ENCODE measurements at regions not wholly inside any gene's neighbourhood (a gene's known extent, or its start where the extent isn't known, plus 50 kb on each side); places are given as distances from the start of the nearest gene placed in this dataset.

DNA sequence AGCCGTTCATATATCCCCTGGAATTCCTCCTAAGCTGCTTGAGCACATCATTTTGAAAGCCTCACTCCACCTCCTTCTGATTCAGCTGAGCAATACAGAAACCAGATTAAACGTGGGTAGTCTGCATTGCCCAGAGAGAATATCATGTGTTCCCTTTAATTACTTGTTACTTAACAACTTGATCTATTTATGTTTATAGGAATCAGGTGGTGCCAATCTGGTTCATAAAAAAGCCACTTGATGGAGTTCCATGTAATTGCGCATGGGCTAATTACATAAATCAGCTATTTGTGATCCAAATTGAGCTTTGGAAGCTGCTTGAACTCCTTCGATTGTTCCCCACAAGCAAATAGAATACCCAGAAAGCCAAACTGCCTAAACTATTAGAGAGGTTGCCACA is 114.7 kb upstream of the ADCY1 start:
- Mint-ChIP-seq H3K27me3 (peaks cover 4% of the 10 kb centered on the region), H3K9me3 (ENCODE audit: low read depth) (no peaks in the 10 kb centered on the region), H3K4me3 (no peak overlapping the region), H3K36me3 (ENCODE audit: low read depth) (no peaks in the 10 kb centered on the region), H3K27ac (no peak overlapping the region), H3K4me1 (no peaks in the 10 kb centered on the region)
- DNase-seq (no peak), ATAC-seq (no peak)
- CTCF ChIA-PET, result interaction anchor here (0.9 kb wide), 1 partner anchor 14 kb away, joined by 3 read pairs; no protein-coding TSS in a partner anchor
- POLR2A ChIA-PET, result no interaction called here
- intact Hi-C loops (cut with DNase I, micrococcal nuclease), result no loop called here

DNA sequence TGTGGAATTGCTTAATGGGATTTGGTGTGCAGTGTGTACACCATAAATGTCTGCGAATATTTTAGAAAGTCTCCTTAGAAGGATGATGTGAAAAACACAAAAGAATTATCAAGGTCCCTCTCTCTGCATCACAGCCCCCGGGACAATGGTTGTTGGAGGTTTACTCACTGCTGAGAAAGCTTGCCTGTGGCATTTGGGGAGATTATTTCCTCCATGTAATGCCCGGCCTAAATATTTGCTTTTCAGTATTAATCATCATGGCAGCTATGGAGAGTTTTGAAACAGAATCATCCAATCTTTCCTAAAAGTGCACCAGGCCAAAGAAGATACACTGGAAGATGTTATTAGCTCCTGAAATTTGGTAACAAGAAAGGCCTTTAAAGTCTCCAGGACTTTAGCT is 113.8 kb upstream of the ADCY1 start:
- intact Hi-C loops (cut with DNase I, micrococcal nuclease), result no loop called here
- DNase-seq, result no peak
- ChIA-PET POLR2A (no interaction called here), CTCF (no interaction called here)
- Mint-ChIP-seq H3K9me3 (ENCODE audit: low read depth) (no peaks in the 10 kb centered on the region), H3K27ac (no peak overlapping the region), H3K36me3 (ENCODE audit: low read depth) (no peaks in the 10 kb centered on the region), H3K4me3 (no peak overlapping the region), H3K27me3 (peaks cover 4% of the 10 kb centered on the region), H3K4me1 (no peaks in the 10 kb centered on the region)
- ATAC-seq, result no peak

DNA sequence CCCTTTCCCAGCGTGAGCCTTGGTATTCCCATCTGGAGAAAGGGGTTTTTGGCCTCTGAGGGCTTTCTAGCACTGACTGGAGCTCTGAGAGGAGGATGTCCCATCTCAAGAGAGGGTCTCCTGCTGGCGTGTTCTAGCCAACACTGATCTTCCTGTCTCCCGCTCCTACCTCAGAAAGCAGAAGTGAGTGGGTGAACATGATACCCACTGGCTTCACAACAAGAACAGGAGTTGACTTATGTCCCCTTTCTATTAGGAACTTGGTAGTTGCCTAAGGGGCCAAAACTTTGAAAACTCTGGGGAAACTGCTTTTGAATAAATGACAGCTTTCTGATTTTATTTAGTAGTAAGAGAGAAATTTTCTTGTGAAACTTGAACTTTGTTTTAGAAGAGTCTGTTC is 113.1 kb upstream of the ADCY1 start:
- no peak overlapping the region for H3K4me3 Mint-ChIP-seq
- no peaks in the 10 kb centered on the region for H3K4me1 Mint-ChIP-seq
- ChIA-PET POLR2A (no interaction called here), CTCF (no interaction called here)
- DNase-seq (no peak), ATAC-seq (no peak)
- no peak overlapping the region for H3K27ac Mint-ChIP-seq
- H3K27me3 Mint-ChIP-seq, result peaks cover 7% of the 10 kb centered on the region
- no peaks in the 10 kb centered on the region for H3K36me3 Mint-ChIP-seq (ENCODE audit: low read depth)
- H3K9me3 Mint-ChIP-seq (ENCODE audit: low read depth), result no peaks in the 10 kb centered on the region
- intact Hi-C loops (cut with DNase I, micrococcal nuclease), result no loop called here

DNA sequence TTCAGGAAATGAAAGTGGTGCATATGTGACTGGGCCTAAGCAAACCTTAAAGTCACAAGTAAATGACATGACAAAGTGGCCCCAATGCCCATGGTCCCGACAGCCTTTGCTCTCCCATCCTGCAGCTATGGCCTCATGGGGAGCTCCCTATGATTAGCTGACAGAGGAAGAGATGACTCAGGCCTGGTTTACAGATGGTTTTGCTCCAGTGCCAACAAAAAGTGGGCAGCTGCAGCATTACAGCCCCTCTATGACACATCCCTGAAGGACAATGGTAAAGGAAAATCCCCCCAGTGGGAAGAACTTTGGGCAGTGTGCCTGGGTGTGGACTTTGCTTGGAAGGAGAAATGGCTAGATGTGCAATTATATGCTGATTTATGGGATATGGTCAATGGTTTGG is 105.1 kb upstream of the ADCY1 start:
- ATAC-seq (no peak), DNase-seq (no peak)
- Mint-ChIP-seq H3K36me3 (ENCODE audit: low read depth) (no peaks in the 10 kb centered on the region), H3K27me3 (peaks cover 19% of the 10 kb centered on the region), H3K9me3 (ENCODE audit: low read depth) (no peaks in the 10 kb centered on the region), H3K27ac (no peak overlapping the region), H3K4me1 (no peaks in the 10 kb centered on the region), H3K4me3 (no peak overlapping the region)
- POLR2A ChIA-PET, result no interaction called here
- intact Hi-C loops (cut with DNase I, micrococcal nuclease), result no loop called here
- CTCF ChIA-PET, result interaction anchor here (0.9 kb wide), 1 partner anchor 934 kb away, joined by 3 read pairs; no protein-coding TSS in a partner anchor

DNA sequence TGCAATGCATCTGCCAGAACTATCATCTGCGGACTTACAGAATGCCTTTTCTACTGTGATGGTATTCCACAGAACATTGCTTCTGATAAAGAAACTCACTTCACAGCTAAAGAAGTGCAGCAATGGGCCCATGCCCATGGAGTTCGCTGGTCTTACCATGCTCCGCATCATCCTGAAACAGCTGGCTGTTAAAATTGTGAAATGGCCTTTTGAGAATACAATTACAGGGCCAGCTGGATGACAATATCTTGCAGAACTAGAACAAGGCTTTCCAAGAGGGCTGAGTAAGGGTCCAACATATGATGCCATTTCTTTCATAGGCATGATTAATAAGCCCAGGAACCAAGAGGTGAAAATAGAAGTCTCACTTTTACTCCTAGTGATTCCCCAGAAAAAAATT is 104.1 kb upstream of the ADCY1 start:
- intact Hi-C loops (cut with DNase I, micrococcal nuclease), result no loop called here
- H3K27ac Mint-ChIP-seq, result no peak overlapping the region
- no peak overlapping the region for H3K4me3 Mint-ChIP-seq
- H3K27me3 Mint-ChIP-seq, result peaks cover 21% of the 10 kb centered on the region
- ATAC-seq (no peak), DNase-seq (no peak)
- CTCF ChIA-PET, result no interaction called here
- H3K4me1 Mint-ChIP-seq, result no peaks in the 10 kb centered on the region
- no peaks in the 10 kb centered on the region for H3K9me3 Mint-ChIP-seq (ENCODE audit: low read depth)
- POLR2A ChIA-PET, result no interaction called here
- H3K36me3 Mint-ChIP-seq (ENCODE audit: low read depth), result no peaks in the 10 kb centered on the region

DNA sequence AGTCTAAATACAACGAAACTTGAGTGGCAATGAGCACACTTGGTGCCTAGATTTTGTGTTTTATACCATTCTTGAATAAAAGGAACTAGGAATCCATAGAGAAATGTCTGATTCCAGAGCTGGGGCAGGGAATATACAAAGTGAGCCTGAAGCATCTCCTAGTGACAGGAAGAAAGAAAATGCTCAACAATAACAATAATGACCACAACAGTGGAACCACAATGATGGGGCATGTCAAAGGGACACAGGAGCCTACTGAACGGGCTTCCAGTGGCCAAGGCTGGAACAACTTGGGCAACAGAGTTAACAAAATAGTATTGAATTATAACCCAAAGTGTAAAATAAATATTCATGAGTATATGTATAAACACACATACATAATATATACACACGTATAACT is 94.4 kb upstream of the ADCY1 start:
- ATAC-seq, result no peak
- H3K36me3 Mint-ChIP-seq (ENCODE audit: low read depth), result no peaks in the 10 kb centered on the region
- CTCF ChIA-PET, result no interaction called here

DNA sequence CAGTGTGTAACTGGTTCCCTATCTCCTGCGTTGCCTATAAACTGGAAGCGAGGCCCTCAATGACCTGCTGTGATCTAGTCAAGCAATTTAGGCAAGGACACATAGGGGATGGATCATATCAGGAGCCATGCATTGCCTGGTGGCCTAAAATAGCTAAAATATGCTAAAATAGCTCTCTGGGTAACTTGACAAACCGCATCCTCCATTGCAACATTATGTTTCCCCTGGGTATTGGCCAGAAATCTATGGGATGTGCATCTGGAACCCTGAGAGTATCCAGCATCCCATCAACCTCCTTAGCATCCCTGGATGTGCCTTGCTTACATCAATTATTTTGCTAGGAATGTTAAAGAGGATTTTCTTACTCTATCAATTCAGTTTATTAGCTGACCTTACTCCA is 91.7 kb upstream of the ADCY1 start:
- H3K27ac Mint-ChIP-seq, result no peak overlapping the region
- no peaks in the 10 kb centered on the region for H3K36me3 Mint-ChIP-seq (ENCODE audit: low read depth)
- peaks cover 5% of the 10 kb centered on the region for H3K27me3 Mint-ChIP-seq
- ChIA-PET CTCF (no interaction called here), POLR2A (no interaction called here)
- intact Hi-C loops (cut with DNase I, micrococcal nuclease), result no loop called here
- no peak overlapping the region for H3K4me3 Mint-ChIP-seq
- DNase-seq (no peak), ATAC-seq (no peak)
- H3K9me3 Mint-ChIP-seq (ENCODE audit: low read depth), result no peaks in the 10 kb centered on the region
- H3K4me1 Mint-ChIP-seq, result no peaks in the 10 kb centered on the region

More for the DNA sequence above, 94.4 kb upstream of the ADCY1 start:
- no peaks in the 10 kb centered on the region for H3K4me1 Mint-ChIP-seq
- intact Hi-C loops (cut with DNase I, micrococcal nuclease), result no loop called here
- no peak overlapping the region for H3K27ac Mint-ChIP-seq
- H3K27me3 Mint-ChIP-seq, result peaks cover 8% of the 10 kb centered on the region
- DNase-seq, result no peak
- POLR2A ChIA-PET, result no interaction called here
- H3K4me3 Mint-ChIP-seq, result no peak overlapping the region
- no peaks in the 10 kb centered on the region for H3K9me3 Mint-ChIP-seq (ENCODE audit: low read depth)

DNA sequence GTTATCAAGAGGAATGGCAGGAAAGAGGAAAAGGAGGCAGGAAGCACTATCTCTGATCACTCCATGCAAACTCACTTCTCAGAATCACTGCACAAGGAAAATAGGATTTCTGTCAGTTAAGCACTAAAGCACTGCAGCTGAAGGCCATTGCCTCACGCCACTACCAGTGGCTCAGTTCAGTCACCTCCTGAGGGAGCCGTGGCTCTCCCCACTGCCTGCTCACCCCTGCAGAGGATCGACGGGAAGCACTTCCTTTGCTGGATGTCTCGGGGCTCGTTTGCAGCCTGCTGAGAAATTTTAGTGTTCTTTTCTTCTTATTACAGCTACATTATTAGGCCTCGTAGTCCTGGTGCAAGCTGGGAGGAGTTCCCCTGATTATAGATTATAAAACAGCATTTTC is 90.1 kb upstream of the ADCY1 start:
- ATAC-seq (no peak), DNase-seq (no peak)
- Mint-ChIP-seq H3K9me3 (ENCODE audit: low read depth) (no peaks in the 10 kb centered on the region), H3K36me3 (ENCODE audit: low read depth) (no peaks in the 10 kb centered on the region), H3K4me1 (no peaks in the 10 kb centered on the region), H3K27ac (no peak overlapping the region), H3K27me3 (peaks cover 5% of the 10 kb centered on the region), H3K4me3 (no peak overlapping the region)
- ChIA-PET CTCF (no interaction called here), POLR2A (no interaction called here)
- intact Hi-C loops (cut with DNase I, micrococcal nuclease), result no loop called here

DNA sequence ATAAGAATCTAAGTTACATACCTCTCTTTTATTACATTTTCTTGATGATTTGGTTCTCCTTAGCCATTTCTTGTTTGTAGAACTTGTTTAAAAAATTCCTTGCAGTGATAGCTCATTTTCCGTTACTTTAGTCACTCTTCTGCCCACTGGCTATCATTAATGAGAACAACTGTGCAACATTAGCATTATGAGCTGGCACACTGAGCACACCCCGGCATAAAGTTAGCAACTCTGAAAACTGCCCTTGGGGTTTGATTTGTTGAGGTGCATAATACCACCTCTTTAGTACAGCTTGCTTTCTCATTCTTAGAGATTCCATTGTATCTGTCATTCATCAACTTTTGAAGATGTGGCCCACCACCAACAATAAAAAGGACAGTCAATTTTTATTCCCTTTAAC is 87.6 kb upstream of the ADCY1 start:
- peaks cover 2% of the 10 kb centered on the region for H3K9me3 Mint-ChIP-seq (ENCODE audit: low read depth)
- no peak overlapping the region for H3K27ac Mint-ChIP-seq
- DNase-seq, result no peak
- ATAC-seq, result no peak
- CTCF ChIA-PET, result interaction anchor here (0.6 kb wide), 1 partner anchor 28 kb away, joined by 3 read pairs; no protein-coding TSS in a partner anchor
- intact Hi-C loops (cut with DNase I, micrococcal nuclease), result no loop called here
- no peaks in the 10 kb centered on the region for H3K36me3 Mint-ChIP-seq (ENCODE audit: low read depth)
- no peak overlapping the region for H3K4me3 Mint-ChIP-seq
- H3K4me1 Mint-ChIP-seq, result no peaks in the 10 kb centered on the region
- H3K27me3 Mint-ChIP-seq, result no peaks in the 10 kb centered on the region
- POLR2A ChIA-PET, result no interaction called here

DNA sequence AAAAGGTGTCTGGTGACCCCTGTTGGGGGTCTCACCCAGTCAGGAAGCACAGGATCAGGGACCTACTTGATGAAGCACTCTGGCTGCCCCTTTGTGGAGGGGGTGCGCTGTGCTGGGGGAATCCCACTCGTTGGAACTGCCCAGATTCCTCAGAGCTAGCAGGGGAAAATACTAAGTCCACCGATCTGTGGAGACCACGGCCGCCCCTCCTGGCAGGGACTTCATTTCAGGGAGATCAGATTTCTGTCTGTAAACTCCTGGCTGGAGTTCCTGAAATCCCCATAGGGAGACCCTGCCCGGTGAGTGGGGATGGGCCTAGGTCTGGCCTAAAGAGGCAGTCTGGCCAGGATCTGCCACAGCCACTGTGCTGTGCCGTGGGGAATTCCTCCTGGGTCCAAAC is 79.3 kb upstream of the ADCY1 start:
- Mint-ChIP-seq H3K9me3 (ENCODE audit: low read depth) (peaks cover 6% of the 10 kb centered on the region), H3K27ac (no peak overlapping the region), H3K36me3 (ENCODE audit: low read depth) (no peaks in the 10 kb centered on the region), H3K4me3 (no peak overlapping the region), H3K4me1 (no peaks in the 10 kb centered on the region), H3K27me3 (peaks cover 14% of the 10 kb centered on the region)
- intact Hi-C loops (cut with DNase I, micrococcal nuclease), result no loop called here
- DNase-seq, result no peak
- CTCF ChIA-PET, result no interaction called here
- ATAC-seq, result no peak
- POLR2A ChIA-PET, result no interaction called here

DNA sequence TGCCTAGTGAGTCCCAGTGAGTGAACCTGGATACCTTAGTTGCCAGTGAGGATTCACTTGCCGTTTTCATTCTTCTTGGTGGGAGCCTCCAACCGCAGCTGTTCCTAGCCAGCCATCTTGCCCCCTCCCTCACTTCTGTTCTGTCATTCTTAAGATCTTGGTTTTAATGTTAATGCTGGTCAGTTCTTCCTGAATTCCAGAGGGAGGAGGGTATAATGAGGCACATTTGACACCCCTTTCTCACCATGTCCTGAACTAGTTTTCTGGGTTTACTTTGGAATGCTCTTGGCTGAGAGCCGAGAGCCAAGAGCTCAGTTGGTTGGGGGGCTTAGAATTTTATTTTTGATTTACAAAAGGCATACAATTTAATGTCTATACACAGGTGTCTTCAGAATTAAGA is 78.5 kb upstream of the ADCY1 start:
- intact Hi-C loops (cut with DNase I, micrococcal nuclease), result no loop called here
- Mint-ChIP-seq H3K27me3 (peaks cover 14% of the 10 kb centered on the region), H3K36me3 (ENCODE audit: low read depth) (no peaks in the 10 kb centered on the region), H3K9me3 (ENCODE audit: low read depth) (peaks cover 6% of the 10 kb centered on the region), H3K4me1 (no peaks in the 10 kb centered on the region), H3K27ac (no peak overlapping the region), H3K4me3 (no peak overlapping the region)
- ChIA-PET POLR2A (no interaction called here), CTCF (no interaction called here)
- DNase-seq, result no peak
- ATAC-seq, result no peak

DNA sequence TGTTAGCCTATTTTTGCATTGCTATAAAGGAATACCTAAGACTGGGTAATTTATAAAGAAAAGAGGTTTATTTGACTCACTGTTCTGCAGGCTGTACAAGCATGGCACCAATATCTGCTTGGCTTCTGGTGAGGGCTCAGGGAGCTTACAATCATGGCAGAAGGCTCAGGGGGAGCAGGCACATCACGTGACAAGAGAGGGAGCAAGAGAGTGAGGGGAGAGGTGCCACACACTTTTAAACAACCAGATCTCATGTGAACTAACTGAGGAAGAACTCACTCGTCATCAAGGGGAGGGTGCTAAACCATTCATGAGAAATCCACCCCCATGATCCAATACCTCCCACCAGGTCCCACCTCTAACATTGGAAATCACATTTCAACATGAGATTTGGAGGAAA is 73.9 kb upstream of the ADCY1 start:
- Mint-ChIP-seq H3K36me3 (ENCODE audit: low read depth) (no peaks in the 10 kb centered on the region), H3K9me3 (ENCODE audit: low read depth) (peaks cover 4% of the 10 kb centered on the region), H3K4me1 (no peaks in the 10 kb centered on the region), H3K27me3 (peaks cover 10% of the 10 kb centered on the region), H3K27ac (no peak overlapping the region), H3K4me3 (no peak overlapping the region)
- intact Hi-C loops (cut with DNase I, micrococcal nuclease), result no loop called here
- DNase-seq (no peak), ATAC-seq (no peak)
- CTCF ChIA-PET, result no interaction called here
- POLR2A ChIA-PET, result no interaction called here

DNA sequence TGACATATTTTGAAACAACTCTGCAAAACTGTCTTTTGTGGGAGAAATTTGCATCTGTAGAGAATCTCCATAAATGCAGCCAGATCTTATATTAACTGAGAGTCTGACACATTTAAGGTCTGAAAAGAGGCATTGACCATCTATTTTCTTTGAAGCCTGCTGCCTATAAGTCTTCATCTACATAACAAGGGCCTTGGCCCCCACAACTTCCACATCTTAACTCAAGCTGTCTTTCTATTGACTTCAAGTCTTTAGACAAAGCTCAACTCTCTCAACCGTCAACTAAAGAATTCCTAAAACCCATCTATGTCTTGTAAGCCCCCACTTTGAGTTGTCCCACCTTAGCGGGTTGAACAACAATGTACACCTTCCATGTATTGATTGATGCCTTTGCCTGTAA is 72.4 kb upstream of the ADCY1 start:
- ChIA-PET CTCF (no interaction called here), POLR2A (no interaction called here)
- Mint-ChIP-seq H3K9me3 (ENCODE audit: low read depth) (peaks cover 10% of the 10 kb centered on the region), H3K4me3 (no peak overlapping the region), H3K27me3 (peaks cover 7% of the 10 kb centered on the region), H3K4me1 (no peaks in the 10 kb centered on the region), H3K27ac (no peak overlapping the region), H3K36me3 (ENCODE audit: low read depth) (no peaks in the 10 kb centered on the region)
- no peak for DNase-seq
- intact Hi-C loops (cut with DNase I, micrococcal nuclease), result no loop called here
- ATAC-seq, result no peak
